Thyroid gland (tissue), 4 donors: ENCODE measurements at regions not wholly inside any gene's neighbourhood (a gene's known extent, or its start where the extent isn't known, plus 50 kb on each side); places are given as distances from the start of the nearest gene placed in this dataset.

Experiments used
- CTCF ChIP-seq, 6 experiments: fragments of 200-600 bp in 3 of 6; fragments of 450-650 bp in 3 of 6; sonication (generic) in 3 of 6; IDR thresholded peaks; one replicate each; pipeline ENCODE4 v1.5.1; 2016 to 2019; ENCODE audit warnings: antibody characterized with exemption in 6 of 6, mild to moderate bottlenecking in 2 of 6, inconsistent platforms in 1 of 6, moderate library complexity in 1 of 6
- POLR2A ChIP-seq, 2 donors: fragments of 450-650 bp; IDR thresholded peaks; one replicate each; pipeline ENCODE4 v1.6.1; 2017; ENCODE audit warnings: antibody characterized with exemption in 2 of 2, mild to moderate bottlenecking in 2 of 2, moderate library complexity in 1 of 2

GRCh38 chr5:33235824-33236223 lies 204.9 kb upstream of the TARS1 start:
- no peak for TF ChIP-seq CTCF (IDR thresholded peaks at IDR 0.05)
- TF ChIP-seq POLR2A (IDR thresholded peaks at IDR 0.05) = no peak
